HEK293T (cell line): ENCODE measurements at regions not wholly inside any gene's neighbourhood (a gene's known extent, or its start where the extent isn't known, plus 50 kb on each side); places are given as distances from the start of the nearest gene placed in this dataset.

Experiments
- CTCF ChIA-PET: fragments of 350-600 bp; formaldehyde crosslinking; extraction: SDS; loops from one replicate; lab custom pipeline; 2021; ENCODE audit warnings: antibody characterized with exemption, inconsistent platforms; lab: Yijun Ruan, JAX
- POLR2A ChIA-PET: fragments of 350-600 bp; formaldehyde crosslinking; extraction: SDS; loops from one replicate; lab custom pipeline; 2020; ENCODE audit warnings: antibody characterized with exemption, inconsistent platforms; lab: Yijun Ruan, JAX
- DNase-seq: peaks from one replicate; pipeline ENCODE4 v3.0.0; 2012; ENCODE audit warnings: mixed read lengths; ENCODE audit errors: extremely low spot score
- ARNT ChIP-seq: fragments of 450-650 bp; IDR thresholded peaks from 2 replicates; pipeline ENCODE4 v1.6.1; 2017; ENCODE audit warnings: mild to moderate bottlenecking
- BHLHE40 ChIP-seq: fragments of 450-650 bp; IDR thresholded peaks from 2 replicates; pipeline ENCODE4 v1.6.1; 2016; ENCODE audit warnings: mild to moderate bottlenecking, moderate library complexity, borderline replicate concordance
- CTBP1 ChIP-seq: fragments of 450-650 bp; IDR thresholded peaks from 2 replicates; pipeline ENCODE4 v1.6.1; 2016; ENCODE audit warnings: borderline replicate concordance
- ELF4 ChIP-seq: fragments of 450-650 bp; IDR thresholded peaks from 2 replicates; pipeline ENCODE4 v1.6.1; 2017; ENCODE audit warnings: antibody characterized with exemption
- FOXA1 ChIP-seq: fragments of 450-650 bp; IDR thresholded peaks from 2 replicates; pipeline ENCODE4 v1.6.1; 2016; ENCODE audit warnings: mild to moderate bottlenecking
- FOXK2 ChIP-seq: fragments of 450-650 bp; IDR thresholded peaks from 2 replicates; pipeline ENCODE4 v1.6.1; 2016; ENCODE audit warnings: mild to moderate bottlenecking
- FOXM1 ChIP-seq: fragments of 450-650 bp; IDR thresholded peaks from 2 replicates; pipeline ENCODE4 v1.6.1; 2017; ENCODE audit warnings: mild to moderate bottlenecking, borderline replicate concordance
- HDGF ChIP-seq: fragments of 450-650 bp; IDR thresholded peaks from 2 replicates; pipeline ENCODE4 v1.6.1; 2017; ENCODE audit warnings: antibody characterized with exemption, borderline replicate concordance
- L3MBTL2 ChIP-seq: fragments of 450-650 bp; conservative IDR thresholded peaks from 2 replicates; pipeline ENCODE4 v1.6.1; 2016; ENCODE audit warnings: mild to moderate bottlenecking
- LEF1 ChIP-seq: fragments of 450-650 bp; IDR thresholded peaks from 2 replicates; pipeline ENCODE4 v1.6.1; 2017; ENCODE audit warnings: mild to moderate bottlenecking, borderline replicate concordance
- NFRKB ChIP-seq: fragments of 450-650 bp; IDR thresholded peaks from 2 replicates; pipeline ENCODE4 v1.6.1; 2016; ENCODE audit warnings: mild to moderate bottlenecking, moderate library complexity
- SP1 ChIP-seq: fragments of 450-650 bp; IDR thresholded peaks from 2 replicates; pipeline ENCODE4 v1.6.1; 2017
- SUZ12 ChIP-seq: fragments of 450-650 bp; IDR thresholded peaks from 2 replicates; pipeline ENCODE4 v1.6.1; 2016; ENCODE audit warnings: mild to moderate bottlenecking
- TARDBP ChIP-seq: fragments of 450-650 bp; IDR thresholded peaks from 2 replicates; pipeline ENCODE4 v1.6.1; 2016
- ZNF384 ChIP-seq: fragments of 450-650 bp; IDR thresholded peaks from 2 replicates; pipeline ENCODE4 v1.6.1; 2016
- TF ChIP-seq, protein P1 (sequence below): fragments of 450-650 bp; IDR thresholded peaks from 2 replicates; pipeline ENCODE4 v1.6.1; 2016

GRCh38 chr1:193308438-193308837, 122.0 kb upstream of the B3GALT2 start:
- POLR2A ChIA-PET, result no interaction called here
- TF ChIP-seq FOXM1 (no peak), ELF4 (no peak), HDGF (no peak), FOXK2 (no peak), ARNT (no peak), ZNF384 (no peak), FOXA1 (no peak), L3MBTL2 (no peak), LEF1 (no peak), CTBP1 (no peak), NFRKB (no peak), SUZ12 (no peak), TARDBP (no peak), SP1 (no peak), BHLHE40 (no peak)
- TF ChIP-seq, protein P1, sequence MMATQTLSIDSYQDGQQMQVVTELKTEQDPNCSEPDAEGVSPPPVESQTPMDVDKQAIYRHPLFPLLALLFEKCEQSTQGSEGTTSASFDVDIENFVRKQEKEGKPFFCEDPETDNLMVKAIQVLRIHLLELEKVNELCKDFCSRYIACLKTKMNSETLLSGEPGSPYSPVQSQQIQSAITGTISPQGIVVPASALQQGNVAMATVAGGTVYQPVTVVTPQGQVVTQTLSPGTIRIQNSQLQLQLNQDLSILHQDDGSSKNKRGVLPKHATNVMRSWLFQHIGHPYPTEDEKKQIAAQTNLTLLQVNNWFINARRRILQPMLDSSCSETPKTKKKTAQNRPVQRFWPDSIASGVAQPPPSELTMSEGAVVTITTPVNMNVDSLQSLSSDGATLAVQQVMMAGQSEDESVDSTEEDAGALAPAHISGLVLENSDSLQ, result no peak
- no peak for DNase-seq
- CTCF ChIA-PET, result no interaction called here

- ChIA-PET POLR2A (no interaction called here), CTCF (no interaction called here)
- TF ChIP-seq BHLHE40 (no peak), SUZ12 (no peak), SP1 (no peak), LEF1 (no peak), ARNT (no peak), ELF4 (no peak), TARDBP (no peak), FOXM1 (no peak), FOXA1 (no peak), ZNF384 (no peak)
- TF ChIP-seq, protein P1, result no peak
- DNase-seq, result no peak
Observed at GRCh38 chr1:193306430-193306829, 120.0 kb upstream of the B3GALT2 start.
